ENCODE measurements at regions not wholly inside any gene's neighbourhood (a gene's known extent, or its start where the extent isn't known, plus 50 kb on each side); places are given as distances from the start of the nearest gene placed in this dataset.

- Histone ChIP-seq H3K9ac (replicated peaks; ENCODE audit: extremely low read depth, insufficient read depth, low read length) (no peak overlapping the region), H3K36me3 (ENCODE audit: control insufficient read depth in 2 of 2, extremely low read depth in 1 of 2, insufficient read depth in 2 of 2, low read length in 2 of 2) (no peaks in the 10 kb centered on the region), H3K27me3 (ENCODE audit: control insufficient read depth in 2 of 2, insufficient read depth in 2 of 2, low read length in 2 of 2) (no peaks in the 10 kb centered on the region), H3K9me3 (replicated peaks; ENCODE audit: control insufficient read depth, insufficient read depth, low read length) (no peaks in the 10 kb centered on the region), H3K4me3 (replicated peaks in 1 of 3; ENCODE audit: insufficient read depth in 1 of 3, low read depth in 1 of 3, low read length in 3 of 3) (no peak overlapping the region), H3K9me1 (replicated peaks; ENCODE audit: control insufficient read depth, extremely low read depth, insufficient read depth, low read length) (no peaks in the 10 kb centered on the region), H3K4me1 (ENCODE audit: control insufficient read depth, extremely low read depth, insufficient read depth, low read length) (no peaks in the 10 kb centered on the region), H2AFZ (ENCODE audit: low read depth, low read length) (no peak overlapping the region), H3K79me2 (ENCODE audit: control insufficient read depth, insufficient read depth, low read length) (no peaks in the 10 kb centered on the region), H3K27ac (ENCODE audit: insufficient read depth, low read depth, low read length) (no peak overlapping the region), H4K20me1 (replicated peaks; ENCODE audit: control insufficient read depth, extremely low read depth, insufficient read depth, low read length) (no peaks in the 10 kb centered on the region), H3K4me2 (ENCODE audit: insufficient read depth, low read length) (no peak overlapping the region)
- dilution Hi-C loops (cut with MboI; ENCODE audit: extremely low pct_ligation_motif_present, low sequenced_read_pairs) (no loop called here), intact Hi-C loops (cut with micrococcal nuclease) (no loop called here)
- FAIRE-seq (no peak), DNase-seq (ENCODE audit: low read depth, low spot score) (no peak)
- TF ChIP-seq EZH2 (IDR thresholded peaks at IDR 0.05; ENCODE audit: borderline replicate concordance, low read depth, low read length, severe bottlenecking) (no peak), FOS (IDR thresholded peaks at IDR 0.05; ENCODE audit: borderline replicate concordance, insufficient read depth, low read length) (no peak), MAX (IDR thresholded peaks at IDR 0.05; ENCODE audit: insufficient read depth, insufficient read length) (no peak)
- BruUV-seq (replicated peaks), result no TSS peak
- ChIA-PET CTCF (no interaction called here), POLR2A (no interaction called here)
Observed at GRCh38 chr9:73347720-73348119, 196.1 kb downstream of the ANXA1 start.

- Histone ChIP-seq H3K9me1 (replicated peaks; ENCODE audit: control insufficient read depth, extremely low read depth, insufficient read depth, low read length) (no peaks in the 10 kb centered on the region), H3K36me3 (ENCODE audit: control insufficient read depth in 2 of 2, extremely low read depth in 1 of 2, insufficient read depth in 2 of 2, low read length in 2 of 2) (no peaks in the 10 kb centered on the region), H3K4me3 (replicated peaks in 1 of 3; ENCODE audit: insufficient read depth in 1 of 3, low read depth in 1 of 3, low read length in 3 of 3) (no peak overlapping the region), H3K79me2 (ENCODE audit: control insufficient read depth, insufficient read depth, low read length) (no peaks in the 10 kb centered on the region), H2AFZ (ENCODE audit: low read depth, low read length) (no peak overlapping the region), H4K20me1 (replicated peaks; ENCODE audit: control insufficient read depth, extremely low read depth, insufficient read depth, low read length) (no peaks in the 10 kb centered on the region), H3K4me1 (ENCODE audit: control insufficient read depth, extremely low read depth, insufficient read depth, low read length) (no peaks in the 10 kb centered on the region), H3K9me3 (replicated peaks; ENCODE audit: control insufficient read depth, insufficient read depth, low read length) (no peaks in the 10 kb centered on the region), H3K27ac (ENCODE audit: insufficient read depth, low read depth, low read length) (no peak overlapping the region), H3K4me2 (ENCODE audit: insufficient read depth, low read length) (no peak overlapping the region), H3K9ac (replicated peaks; ENCODE audit: extremely low read depth, insufficient read depth, low read length) (no peak overlapping the region), H3K27me3 (ENCODE audit: control insufficient read depth in 2 of 2, insufficient read depth in 2 of 2, low read length in 2 of 2) (no peaks in the 10 kb centered on the region)
- no peak for FAIRE-seq
- CTCF ChIA-PET, result no interaction called here
- no peak for DNase-seq (ENCODE audit: low read depth, low spot score)
- POLR2A ChIA-PET, result no interaction called here
- TF ChIP-seq JUN (IDR thresholded peaks at IDR 0.05; ENCODE audit: borderline replicate concordance, insufficient read depth, insufficient read length, low read depth) (no peak), GATA2 (IDR thresholded peaks at IDR 0.05; ENCODE audit: insufficient read depth, insufficient read length, low read depth, low read length) (no peak), MYC (IDR thresholded peaks at IDR 0.05; ENCODE audit: low read depth, low read length) (no peak), EZH2 (IDR thresholded peaks at IDR 0.05; ENCODE audit: borderline replicate concordance, low read depth, low read length, severe bottlenecking) (no peak), FOS (IDR thresholded peaks at IDR 0.05; ENCODE audit: borderline replicate concordance, insufficient read depth, low read length) (no peak), MAX (IDR thresholded peaks at IDR 0.05; ENCODE audit: insufficient read depth, insufficient read length) (no peak), POLR2A (IDR thresholded peaks at IDR 0.05; ENCODE audit: low read depth, low read length) (no peak), POLR2AphosphoS5 (IDR thresholded peaks at IDR 0.05; ENCODE audit: insufficient read depth, low read depth, low read length) (no peak), CTCF (IDR thresholded peaks at IDR 0.05; ENCODE audit: extremely low read depth in 1 of 2, insufficient read depth in 1 of 2, low read depth in 1 of 2, low read length in 2 of 2) (no peak)
- dilution Hi-C loops (cut with MboI; ENCODE audit: extremely low pct_ligation_motif_present, low sequenced_read_pairs), result no loop called here
- intact Hi-C loops (cut with micrococcal nuclease), result no loop called here
- no TSS peak for BruUV-seq (replicated peaks)
Observed at GRCh38 chr9:73348471-73348870, 196.8 kb downstream of the ANXA1 start.

All from endothelial cell of umbilical vein (primary cell).